Activated T-helper 9 cell treated with anti-CD3 and anti-CD28 coated beads, Interleukin-2, amount 50 U/mL, for 16 hours (primary cell): ENCODE measurements at regions not wholly inside any gene's neighbourhood (a gene's known extent, or its start where the extent isn't known, plus 50 kb on each side); places are given as distances from the start of the nearest gene placed in this dataset.
"Not testable (repeated sequence)": the region's sequence is repeated elsewhere in the genome, so short reads cannot be mapped to it uniquely, and the experiment has no call there.

Experiments used
- DNase-seq: peaks from one replicate; pipeline ENCODE4 v3.0.0-alpha.2; 2020; ENCODE audit warnings: low read depth

- DNase-seq, result no peak
Measured at GRCh38 chr10:30763918-30764317, 134.4 kb upstream of the LYZL2 start.

DNA sequence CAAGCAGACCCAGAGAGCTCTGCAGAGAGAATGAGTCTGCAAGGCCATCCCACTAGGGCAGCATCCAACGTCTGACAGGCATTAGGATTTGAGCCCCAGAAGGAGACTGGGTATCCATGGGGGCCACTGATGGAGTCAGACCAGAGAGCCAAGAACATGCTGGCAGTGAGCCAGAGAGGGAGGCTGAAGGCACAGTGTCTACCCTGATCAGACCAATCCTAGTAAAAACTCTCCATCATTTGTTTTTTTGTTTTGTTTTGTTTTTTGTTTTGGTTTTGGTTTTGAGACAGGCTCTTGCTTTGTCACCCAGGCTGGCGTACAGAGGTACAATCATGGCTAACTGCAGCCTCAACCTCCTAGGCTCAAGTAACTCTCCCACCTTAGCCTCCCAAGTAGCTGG is 133.1 kb upstream of the LYZL2 start:
- no peak for DNase-seq

DNA sequence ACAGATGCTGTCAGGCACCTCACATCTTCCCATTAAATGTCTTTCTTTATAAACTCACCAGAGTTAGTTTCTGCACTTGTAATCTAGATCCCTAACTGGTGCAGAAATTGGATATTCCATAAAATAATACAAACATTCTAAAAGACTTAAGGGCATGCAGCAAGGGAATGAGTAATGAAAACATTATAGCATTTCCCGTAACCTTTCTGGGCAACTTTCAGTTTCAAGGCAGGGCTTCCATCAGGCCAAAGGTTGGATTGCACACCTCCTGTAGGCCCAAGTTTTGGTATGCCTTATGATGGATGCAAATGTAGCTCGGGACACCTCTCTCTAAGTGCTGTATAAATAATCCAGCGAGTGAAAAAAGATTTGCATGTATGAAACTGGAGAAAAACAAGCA is 129.9 kb upstream of the LYZL2 start:
- no peak for DNase-seq

DNA sequence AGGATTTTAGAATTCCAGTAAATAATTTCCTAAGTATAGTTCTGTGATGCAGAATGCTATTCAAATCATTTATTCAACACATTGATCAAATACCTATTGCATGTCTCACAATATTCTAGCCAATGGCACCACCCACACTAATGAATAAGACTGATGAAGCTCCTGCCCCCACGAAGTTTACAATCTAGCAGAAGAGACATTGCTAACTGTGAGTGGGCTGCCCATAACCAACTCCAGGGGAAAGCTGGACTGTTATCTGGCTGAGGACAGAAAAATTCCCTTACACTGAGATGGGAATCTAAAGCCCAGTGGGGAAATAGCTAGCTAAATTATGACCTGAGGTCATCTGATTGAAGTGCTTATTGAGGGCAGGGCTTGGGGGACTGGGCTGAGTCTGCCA is 128.8 kb upstream of the LYZL2 start:
- no peak for DNase-seq

- no peak for DNase-seq
Measured at GRCh38 chr10:30756896-30757295, 127.3 kb upstream of the LYZL2 start.

DNA sequence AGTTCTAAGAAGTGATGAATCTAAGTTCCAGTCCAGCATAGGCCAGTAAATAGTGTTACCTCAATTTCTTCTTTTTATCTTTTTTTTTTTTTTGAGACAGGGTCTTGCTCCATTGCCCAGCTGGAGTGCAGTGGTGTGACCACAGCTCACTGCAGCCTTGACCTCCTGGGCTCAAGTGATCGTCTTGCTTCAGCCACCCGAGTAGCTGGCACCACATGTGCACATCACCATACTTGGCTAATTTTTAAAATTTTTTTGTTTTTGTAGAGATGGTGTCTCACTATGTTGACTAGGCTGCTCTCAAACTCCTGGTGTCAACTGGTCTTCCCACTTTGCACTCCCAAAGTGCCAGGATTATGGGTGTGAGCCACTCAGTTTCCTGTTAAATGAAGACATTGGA is 126.6 kb upstream of the LYZL2 start:
- DNase-seq, result no peak

DNA sequence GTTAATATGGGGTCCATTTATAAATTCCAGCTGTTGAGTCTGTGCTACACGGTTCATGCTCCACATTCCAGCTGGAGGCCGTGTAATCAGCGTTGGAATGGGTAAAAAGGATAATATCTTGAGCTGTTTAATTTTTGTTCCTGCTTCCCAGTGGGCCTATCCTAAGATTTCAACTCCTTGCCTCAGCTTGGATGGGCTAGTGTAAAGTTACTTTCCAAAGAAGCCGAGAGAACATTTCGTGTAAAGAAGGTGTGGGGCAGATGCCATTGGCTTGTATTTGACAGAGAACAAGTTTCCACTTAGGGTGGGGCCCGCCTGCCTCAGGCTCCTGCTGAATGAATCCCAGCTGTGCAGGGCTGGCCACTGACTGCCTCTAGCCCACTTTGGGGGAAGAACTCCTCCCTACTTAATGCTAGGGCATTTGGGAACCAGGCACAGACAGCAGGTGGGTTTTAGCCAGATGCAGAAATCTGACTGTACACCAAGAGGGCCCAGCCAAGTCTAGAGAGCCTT is 125.9 kb upstream of the LYZL2 start:
- DNase-seq, result no peak

DNA sequence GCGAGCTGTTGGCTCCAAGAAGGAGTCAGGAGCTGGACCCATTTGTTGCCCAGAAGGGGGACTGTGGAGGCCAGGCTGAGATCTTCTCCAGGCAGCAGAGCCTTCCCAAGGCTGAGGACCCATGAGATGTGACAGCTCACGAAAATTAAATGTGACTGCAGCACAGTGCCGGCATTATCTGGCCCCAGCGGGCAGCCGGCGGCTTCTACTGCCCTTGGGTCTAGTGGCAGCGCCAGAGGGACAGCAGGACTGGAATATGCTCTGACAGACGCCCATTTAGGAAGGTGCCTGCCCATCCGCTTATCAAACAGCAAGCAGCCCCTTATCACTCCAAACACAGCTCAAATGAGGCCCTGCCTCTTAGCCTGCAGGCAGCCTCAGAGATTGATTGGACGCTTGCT is 122.9 kb upstream of the LYZL2 start:
- no peak for DNase-seq

DNA sequence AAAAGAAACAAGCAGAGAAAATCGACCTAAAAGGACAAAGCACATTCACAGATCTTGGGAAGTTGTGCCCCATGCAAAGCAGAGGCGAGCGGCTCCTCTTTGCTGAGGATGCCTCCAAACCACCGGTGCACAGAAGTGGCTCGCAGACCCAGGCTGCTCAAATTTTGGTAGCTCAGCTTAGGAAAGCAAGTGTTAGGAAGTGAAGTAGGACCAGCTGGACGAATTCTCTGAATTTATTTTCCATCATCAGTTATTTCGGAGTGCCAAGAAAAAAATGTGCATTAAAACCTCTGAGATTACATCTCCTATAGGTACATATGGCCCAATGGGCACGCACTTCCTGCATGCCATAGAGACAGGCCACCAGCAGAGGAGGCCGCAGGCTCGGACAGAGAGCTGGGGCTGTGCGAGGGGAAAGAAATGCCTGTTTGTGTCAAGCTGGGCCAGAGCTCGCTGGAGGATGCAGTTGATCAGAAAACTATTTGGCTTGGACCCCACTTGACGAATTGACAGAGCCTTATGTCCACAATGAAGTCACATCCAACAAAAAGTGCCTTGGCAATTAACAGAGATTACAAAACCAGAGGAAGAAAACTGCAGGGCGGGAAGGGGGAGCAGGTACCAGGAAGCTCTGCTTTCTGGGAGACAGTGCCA is 122.3 kb upstream of the LYZL2 start:
- DNase-seq, result no peak

DNA sequence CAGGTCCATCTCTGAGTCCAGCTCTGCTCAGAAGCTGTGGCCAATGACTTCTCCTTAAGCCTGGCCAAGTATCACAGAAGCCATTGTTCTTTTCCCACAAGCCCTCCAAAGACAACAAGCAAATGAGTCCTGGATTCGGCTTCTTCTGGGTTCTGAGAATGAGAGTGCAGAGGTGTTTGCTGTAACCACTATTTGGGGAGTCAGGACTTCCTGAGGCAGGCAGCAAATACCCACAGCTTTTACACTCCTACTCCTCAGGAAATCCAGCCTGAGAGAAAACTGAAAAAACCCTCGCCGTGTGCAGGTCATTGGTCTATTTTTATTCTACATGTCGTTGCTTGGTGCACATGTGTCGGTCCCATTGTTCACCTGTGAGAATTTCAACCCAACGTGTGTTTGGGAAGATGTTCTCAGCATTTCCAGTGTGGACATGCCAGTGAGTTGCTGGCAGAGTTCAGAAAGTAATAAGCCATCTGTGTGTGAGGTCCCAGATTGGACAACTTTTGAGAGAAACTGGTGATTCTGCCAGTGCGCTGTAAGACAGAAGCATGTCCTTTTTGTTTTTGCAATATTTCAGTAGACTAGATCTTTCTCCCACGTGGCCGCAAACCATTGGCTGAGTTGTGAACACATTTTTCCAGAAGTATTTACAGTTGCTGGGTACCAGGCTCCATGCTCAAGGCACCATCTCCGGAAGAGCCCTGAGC is 121.6 kb upstream of the LYZL2 start:
- no peak for DNase-seq

DNA sequence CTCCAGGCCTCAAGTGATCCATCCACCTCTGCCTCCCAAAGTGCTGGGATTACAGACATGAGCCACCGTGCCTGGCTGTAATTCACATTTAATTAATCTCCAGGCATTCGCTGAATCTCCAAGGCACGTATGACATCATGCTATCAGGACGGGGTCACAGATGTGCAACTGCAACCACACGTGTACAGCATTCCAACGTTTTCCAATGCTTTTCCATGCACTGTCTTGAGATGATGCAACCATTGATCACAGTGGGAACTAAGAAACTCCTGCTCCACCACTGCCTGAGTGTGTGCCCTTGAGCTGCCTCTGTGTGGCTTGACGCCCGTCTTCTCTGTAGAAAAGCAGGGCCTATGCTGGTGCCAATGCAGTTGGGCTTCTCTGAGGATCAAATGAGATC is 119.8 kb upstream of the LYZL2 start:
- DNase-seq, result no peak

DNA sequence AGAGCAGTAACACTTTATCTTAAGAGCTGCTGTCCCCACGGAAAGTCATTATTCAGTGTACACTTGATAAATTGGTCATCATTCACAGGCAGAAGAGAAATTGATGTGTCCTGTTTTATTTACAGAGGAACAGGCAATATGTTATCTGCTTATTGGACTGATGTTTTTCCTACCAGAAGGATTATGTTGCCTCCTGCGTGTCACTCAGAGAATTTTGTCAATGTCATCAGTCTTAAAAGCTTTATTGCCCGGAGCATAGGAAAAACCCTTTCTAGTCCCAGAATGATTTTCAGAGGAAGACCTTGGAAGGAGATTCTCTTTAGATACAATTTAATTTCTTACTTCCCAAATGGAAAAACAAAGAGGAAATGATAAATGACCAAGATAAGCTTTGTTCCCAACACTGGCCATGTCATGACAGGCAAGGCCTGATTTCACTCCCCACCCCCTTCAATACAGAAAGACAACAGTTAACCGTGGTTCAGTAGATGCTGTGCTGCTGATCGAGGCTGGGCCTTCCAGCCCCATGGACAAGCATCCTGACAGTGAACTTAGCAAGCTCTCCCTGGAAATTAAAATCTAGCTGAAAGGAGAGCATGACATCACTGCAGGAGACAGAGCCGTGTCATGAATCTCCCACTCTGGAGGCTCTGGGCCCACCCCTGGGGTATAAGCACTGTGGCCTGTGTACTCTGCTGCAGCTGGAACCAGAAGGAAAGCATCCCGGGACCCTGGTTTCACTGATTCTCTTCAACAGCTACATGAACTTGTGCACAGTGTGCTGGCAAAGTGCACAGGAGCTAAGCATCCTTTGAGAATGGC is 118.8 kb upstream of the LYZL2 start:
- DNase-seq, result no peak

DNA sequence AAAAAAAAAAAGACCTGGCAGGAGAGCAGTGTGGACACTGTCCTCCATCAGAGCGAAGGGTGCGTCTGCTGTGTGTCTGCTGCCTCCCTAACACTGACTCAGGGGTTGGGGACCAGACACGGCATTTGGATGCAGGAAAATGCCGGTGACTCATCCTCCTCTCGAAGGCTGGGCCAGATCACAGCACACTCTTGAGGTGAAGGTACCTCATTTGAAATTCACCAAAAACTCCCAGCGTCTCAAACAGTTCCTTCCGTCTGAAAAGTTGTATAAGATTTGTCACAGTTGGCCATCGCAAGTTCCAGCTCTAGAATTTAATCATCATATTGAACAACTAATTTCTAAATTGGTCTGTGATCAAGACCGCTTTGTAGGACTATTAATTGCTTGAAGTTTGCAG is 118.1 kb upstream of the LYZL2 start:
- DNase-seq, result peak; percentile 8

GRCh38 chr10:30745953-30746352 is 116.4 kb upstream of the LYZL2 start:
- DNase-seq, result no peak

DNA sequence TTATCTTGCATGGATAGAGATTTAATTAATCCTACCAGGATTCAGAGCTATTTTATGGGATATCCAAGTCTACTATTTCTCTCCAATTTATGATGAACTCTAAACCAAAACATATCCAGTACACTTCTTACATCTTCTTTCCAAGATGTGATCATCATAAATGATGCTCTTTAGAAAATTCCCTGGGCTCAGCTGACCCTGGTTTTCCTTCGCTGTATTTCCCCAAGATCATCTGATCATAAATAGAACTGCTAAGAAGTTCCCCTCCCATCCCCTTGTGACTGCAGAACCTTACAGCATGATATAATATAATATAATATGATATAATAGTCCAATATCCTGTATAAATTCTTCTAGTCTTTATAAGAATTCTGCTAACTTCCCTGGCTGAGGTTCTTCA is 114.6 kb upstream of the LYZL2 start:
- no peak for DNase-seq

DNA sequence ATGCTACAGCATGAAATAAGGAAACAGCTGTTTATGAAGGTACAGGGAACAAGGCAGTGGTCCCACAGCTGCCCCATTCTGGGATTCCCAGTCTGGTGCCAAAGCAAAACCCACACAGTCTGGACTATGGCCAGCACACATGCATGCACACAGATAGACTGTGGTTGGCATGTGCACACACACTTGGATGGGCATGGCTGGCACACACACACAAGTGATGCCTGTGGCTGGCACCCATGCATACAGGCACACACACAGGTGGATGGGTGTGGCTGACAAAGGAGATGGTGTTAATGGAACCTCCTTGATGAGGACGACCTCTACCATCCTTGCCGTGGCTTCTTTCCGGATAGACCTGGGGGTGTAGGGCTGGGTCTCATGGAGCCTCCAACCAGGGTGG is 114.0 kb upstream of the LYZL2 start:
- no peak for DNase-seq

DNA sequence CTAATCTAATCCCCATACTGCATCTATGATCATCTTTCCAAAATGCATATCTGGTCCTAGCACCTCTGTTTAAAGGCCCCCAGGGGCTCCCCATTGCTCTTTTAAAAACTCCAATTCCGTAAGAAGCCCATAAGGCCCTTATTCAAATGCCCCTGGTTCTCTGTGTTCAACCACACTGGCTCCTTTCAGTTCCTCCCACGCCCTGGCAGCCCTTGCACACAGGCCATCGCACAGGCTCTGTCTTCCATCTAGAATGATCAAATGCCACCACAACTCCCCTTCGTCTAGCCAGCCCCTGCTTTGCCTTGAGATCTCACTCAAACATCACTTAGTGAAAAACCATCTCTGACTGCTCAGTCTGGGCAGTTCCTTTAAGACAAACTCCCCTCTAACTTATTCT is 112.9 kb upstream of the LYZL2 start:
- DNase-seq, result no peak

DNA sequence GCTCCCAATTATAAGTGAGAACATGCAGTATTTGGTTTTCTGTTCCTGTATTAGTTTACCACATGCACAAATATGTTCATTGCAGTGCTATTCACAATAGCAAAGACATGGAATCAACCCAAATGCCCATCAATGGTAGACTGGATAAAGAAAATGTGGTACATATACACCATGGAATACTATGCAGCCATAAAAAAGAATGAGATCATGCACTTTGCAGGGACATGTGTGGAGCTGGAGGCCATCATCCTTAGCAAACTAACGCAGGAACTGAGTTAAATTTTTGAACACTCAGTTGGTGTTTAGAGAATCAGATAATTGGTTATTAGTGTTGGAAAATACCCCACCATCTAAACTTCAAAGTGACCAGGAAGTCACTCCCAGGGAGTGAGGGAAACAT is 111.2 kb upstream of the LYZL2 start:
- not testable (repeated sequence) for DNase-seq

- DNase-seq, result no peak
Measured at GRCh38 chr10:30738416-30738815, 108.9 kb upstream of the LYZL2 start.

GRCh38 chr10:30737931-30738391 is 108.4 kb upstream of the LYZL2 start:
- DNase-seq, result no peak

DNA sequence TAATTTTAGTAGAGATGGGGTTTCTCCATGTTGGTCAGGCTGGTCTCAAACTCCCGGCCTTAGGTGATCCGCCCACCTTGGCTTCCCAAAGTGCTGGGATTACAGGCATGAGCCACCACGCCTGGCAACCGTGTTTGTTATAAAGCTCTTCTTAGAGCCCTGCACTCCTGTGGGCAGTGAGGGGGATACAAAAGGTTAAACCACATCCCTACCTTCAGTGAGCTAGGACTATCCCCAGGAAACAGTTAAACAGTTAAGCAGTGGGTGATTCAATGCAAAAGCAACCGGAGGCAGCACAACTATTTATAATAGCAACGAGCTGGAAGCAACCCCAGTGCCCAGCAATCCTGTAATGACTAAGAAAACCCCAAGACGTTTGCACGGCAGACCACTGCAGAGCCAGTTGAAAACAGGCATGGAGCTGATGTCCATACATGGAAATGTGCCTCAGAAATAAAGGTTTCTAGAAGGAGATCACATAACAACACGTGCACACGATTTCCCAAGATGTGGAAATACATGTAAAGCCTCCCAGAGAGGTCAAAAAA is 107.2 kb upstream of the LYZL2 start:
- no peak for DNase-seq

- no peak for DNase-seq
Measured at GRCh38 chr10:30734901-30735300, 105.3 kb upstream of the LYZL2 start.

- no peak for DNase-seq
Measured at GRCh38 chr10:30732671-30733070, 103.1 kb upstream of the LYZL2 start.
